Parathyroid adenoma (tissue), 2 donors: ENCODE measurements at regions not wholly inside any gene's neighbourhood (a gene's known extent, or its start where the extent isn't known, plus 50 kb on each side); places are given as distances from the start of the nearest gene placed in this dataset.

Source experiments
- H2AFZ ChIP-seq: fragments of 300-600 bp; sonication (generic); one replicate; pipeline ENCODE4 v1.7.0; 2017; ENCODE audit warnings: antibody characterized with exemption, mild to moderate bottlenecking
- H3K27ac ChIP-seq: fragments of 300-600 bp; sonication (generic); one replicate; pipeline ENCODE4 v1.7.0; 2017
- H3K27me3 ChIP-seq: fragments of 300-600 bp; sonication (generic); one replicate; pipeline ENCODE4 v1.7.0; 2017; ENCODE audit warnings: low read length; ENCODE audit not compliant: control insufficient read depth, insufficient read depth
- H3K36me3 ChIP-seq: fragments of 300-600 bp; sonication (generic); one replicate; pipeline ENCODE4 v1.7.0; 2017; ENCODE audit warnings: low read length; ENCODE audit not compliant: control insufficient read depth, insufficient read depth
- H3K4me1 ChIP-seq: fragments of 300-600 bp; sonication (generic); one replicate; pipeline ENCODE4 v1.7.0; 2017; ENCODE audit warnings: control low read depth
- H3K4me2 ChIP-seq: fragments of 300-600 bp; sonication (generic); one replicate; pipeline ENCODE4 v1.7.0; 2017; ENCODE audit warnings: low read length
- H3K4me3 ChIP-seq: fragments of 300-600 bp; sonication (generic); one replicate; pipeline ENCODE4 v1.7.0; 2017; ENCODE audit warnings: low read depth, low read length
- H3K79me2 ChIP-seq: fragments of 300-600 bp; sonication (generic); one replicate; pipeline ENCODE4 v1.7.0; 2017; ENCODE audit warnings: control low read depth
- H3K9ac ChIP-seq: fragments of 300-600 bp; sonication (generic); one replicate; pipeline ENCODE4 v1.7.0; 2017; ENCODE audit warnings: mild to moderate bottlenecking
- H3K9me3 ChIP-seq: fragments of 300-600 bp; sonication (generic); one replicate; pipeline ENCODE4 v1.7.0; 2017; ENCODE audit warnings: low read length; ENCODE audit not compliant: control insufficient read depth
- CTCF ChIP-seq: fragments of 300-600 bp; sonication (generic); IDR thresholded peaks from one replicate; pipeline ENCODE4 v1.7.0; 2017; ENCODE audit warnings: antibody characterized with exemption, mild to moderate bottlenecking
- donor health status: primary hyperparathyroidism.

DNA sequence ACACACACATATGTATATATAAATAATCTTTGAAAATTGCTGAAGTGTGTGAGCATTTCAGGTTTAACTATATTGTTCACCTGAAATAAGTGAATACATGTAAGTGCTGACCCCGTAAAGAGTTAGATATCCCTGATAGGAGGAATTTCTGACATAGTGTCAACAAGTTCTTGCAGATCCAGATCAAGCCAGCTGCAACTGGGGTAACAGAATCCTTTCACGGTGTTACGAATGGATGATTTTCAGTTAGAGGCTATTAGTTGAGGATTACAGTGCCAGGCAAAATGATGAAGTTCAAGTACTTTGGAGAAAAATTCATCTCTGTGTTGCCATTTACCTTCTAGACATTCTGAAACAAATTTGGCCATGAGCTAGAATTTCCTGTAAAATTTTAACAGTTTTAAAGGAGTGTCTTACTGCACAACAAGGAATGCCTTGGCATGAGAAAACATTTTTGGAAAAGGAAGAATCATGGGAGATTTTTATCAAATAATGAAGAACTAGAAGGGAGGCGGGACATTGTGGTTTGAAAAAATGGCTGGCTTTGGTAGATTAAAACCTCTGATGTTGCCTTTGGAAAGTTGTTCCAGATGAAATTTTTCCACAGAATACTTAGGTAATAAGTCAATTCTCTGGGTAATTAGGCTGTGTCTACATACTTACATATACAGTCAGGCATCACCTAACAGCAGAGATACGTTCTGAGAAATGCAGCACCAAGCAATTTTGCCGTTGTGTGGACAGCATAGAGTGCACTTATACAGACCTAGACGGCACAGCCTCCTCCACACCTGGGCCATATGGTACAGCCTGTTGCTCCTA, 84.4 kb upstream of the FAT1 start:
- Histone ChIP-seq H3K27me3 (no peaks in the 10 kb centered on the region), H3K4me2 (no peak overlapping the region), H2AFZ (no peak overlapping the region), H3K27ac (no peak overlapping the region), H3K9ac (no peak overlapping the region), H3K9me3 (no peaks in the 10 kb centered on the region), H3K4me3 (no peak overlapping the region), H3K4me1 (no peaks in the 10 kb centered on the region), H3K79me2 (no peaks in the 10 kb centered on the region), H3K36me3 (no peaks in the 10 kb centered on the region)
- TF ChIP-seq CTCF = no peak

- H2AFZ ChIP-seq = no peak overlapping the region
- H3K79me2 ChIP-seq = no peaks in the 10 kb centered on the region
- no peak overlapping the region for H3K9ac ChIP-seq
- no peak overlapping the region for H3K4me2 ChIP-seq
- no peaks in the 10 kb centered on the region for H3K36me3 ChIP-seq
- no peak overlapping the region for H3K4me3 ChIP-seq
- no peak for TF ChIP-seq CTCF
- no peaks in the 10 kb centered on the region for H3K9me3 ChIP-seq
- H3K27ac ChIP-seq = no peak overlapping the region
- H3K4me1 ChIP-seq = no peaks in the 10 kb centered on the region
- H3K27me3 ChIP-seq = no peaks in the 10 kb centered on the region
Measured at GRCh38 chr4:186808630-186809018, 85.0 kb upstream of the FAT1 start.

- no peaks in the 10 kb centered on the region for H3K9me3 ChIP-seq
- no peaks in the 10 kb centered on the region for H3K36me3 ChIP-seq
- H3K4me1 ChIP-seq = no peaks in the 10 kb centered on the region
- H3K9ac ChIP-seq = no peak overlapping the region
- no peaks in the 10 kb centered on the region for H3K79me2 ChIP-seq
- no peaks in the 10 kb centered on the region for H3K27me3 ChIP-seq
- H3K27ac ChIP-seq = no peak overlapping the region
- H3K4me2 ChIP-seq = no peak overlapping the region
- no peak overlapping the region for H2AFZ ChIP-seq
- TF ChIP-seq CTCF = no peak
- no peak overlapping the region for H3K4me3 ChIP-seq
Measured at GRCh38 chr4:186809070-186809469, 85.4 kb upstream of the FAT1 start.

GRCh38 chr4:186810613-186811150, 87.0 kb upstream of the FAT1 start:
- Histone ChIP-seq H3K4me3 (no peak overlapping the region), H3K27me3 (no peaks in the 10 kb centered on the region), H3K27ac (no peak overlapping the region), H3K9ac (no peak overlapping the region), H3K4me2 (no peak overlapping the region), H3K4me1 (no peaks in the 10 kb centered on the region), H3K79me2 (no peaks in the 10 kb centered on the region), H3K36me3 (no peaks in the 10 kb centered on the region), H3K9me3 (no peaks in the 10 kb centered on the region), H2AFZ (no peak overlapping the region)
- TF ChIP-seq CTCF = no peak

GRCh38 chr4:186812592-186812991, 88.9 kb upstream of the FAT1 start:
- no peak overlapping the region for H2AFZ ChIP-seq
- H3K4me2 ChIP-seq = no peak overlapping the region
- no peak overlapping the region for H3K9ac ChIP-seq
- H3K27me3 ChIP-seq = no peaks in the 10 kb centered on the region
- H3K27ac ChIP-seq = no peak overlapping the region
- H3K9me3 ChIP-seq = no peaks in the 10 kb centered on the region
- no peaks in the 10 kb centered on the region for H3K79me2 ChIP-seq
- H3K36me3 ChIP-seq = no peaks in the 10 kb centered on the region
- TF ChIP-seq CTCF = no peak
- H3K4me1 ChIP-seq = no peaks in the 10 kb centered on the region
- H3K4me3 ChIP-seq = no peak overlapping the region
